HEK293 (cell line): ENCODE measurements at regions not wholly inside any gene's neighbourhood (a gene's known extent, or its start where the extent isn't known, plus 50 kb on each side); places are given as distances from the start of the nearest gene placed in this dataset.

Experiments
- CTCF ChIP-seq: fragments of 450-650 bp; formaldehyde crosslinking; IDR thresholded peaks from 2 replicates; pipeline ENCODE4 v1.5.1; 2016; ENCODE audit warnings: missing biosample characterization, missing genetic modification characterization
- ELK4 ChIP-seq: IDR thresholded peaks from 2 replicates; pipeline ENCODE4 v1.6.1; 2011; ENCODE audit warnings: mild to moderate bottlenecking, low read depth, low read length, borderline replicate concordance
- WT1 ChIP-seq: fragments of 450-650 bp; formaldehyde crosslinking; IDR thresholded peaks from 2 replicates; pipeline ENCODE4 v1.5.1; 2016; ENCODE audit warnings: missing biosample characterization, missing genetic modification characterization
- ZBTB10 ChIP-seq: fragments of 450-650 bp; formaldehyde crosslinking; IDR thresholded peaks from 2 replicates; pipeline ENCODE4 v1.5.1; 2016; ENCODE audit warnings: missing biosample characterization, missing genetic modification characterization
- ZNF292 ChIP-seq: fragments of 450-650 bp; formaldehyde crosslinking; IDR thresholded peaks from 2 replicates; pipeline ENCODE4 v1.5.1; 2016; ENCODE audit warnings: low read depth, missing biosample characterization, missing genetic modification characterization, borderline replicate concordance
- ZNF580 ChIP-seq: fragments of 450-650 bp; formaldehyde crosslinking; IDR thresholded peaks from 2 replicates; pipeline ENCODE4 v1.5.1; 2016; ENCODE audit warnings: missing biosample characterization, missing genetic modification characterization
- ZNF704 ChIP-seq: fragments of 450-650 bp; formaldehyde crosslinking; IDR thresholded peaks from 2 replicates; pipeline ENCODE4 v1.5.1; 2016; ENCODE audit warnings: missing biosample characterization, missing genetic modification characterization
- ZNF785 ChIP-seq: fragments of 450-650 bp; formaldehyde crosslinking; IDR thresholded peaks from 2 replicates; pipeline ENCODE4 v1.5.1; 2016; ENCODE audit warnings: missing biosample characterization, missing genetic modification characterization

- no peak for TF ChIP-seq WT1 (tag by site-specific recombination)
- TF ChIP-seq ZNF704 (tag by site-specific recombination): no peak
- no peak for TF ChIP-seq CTCF (tag by site-specific recombination)
- no peak for TF ChIP-seq ELK4
- TF ChIP-seq ZNF785 (tag by site-specific recombination): no peak
- TF ChIP-seq ZNF580 (tag by site-specific recombination): no peak
- no peak for TF ChIP-seq ZNF292 (tag by site-specific recombination)
- TF ChIP-seq ZBTB10 (tag by site-specific recombination): no peak
Measured at GRCh38 chr12:125454291-125454690, 389.1 kb downstream of the AACS start.
